Pancreas (tissue), 10 donors: ENCODE measurements at regions not wholly inside any gene's neighbourhood (a gene's known extent, or its start where the extent isn't known, plus 50 kb on each side); places are given as distances from the start of the nearest gene placed in this dataset.
"Not testable (repeated sequence)": the region's sequence is repeated elsewhere in the genome, so short reads cannot be mapped to it uniquely, and the experiment has no call there.

ENCODE experiments used
- ATAC-seq, 4 donors: fragments of 200-7000 bp; cut with Tn5 transposase; one replicate each; pipeline versions ENCODE4 v1.8.0 to v1.9.1; 2020; ENCODE audit warnings: mild to moderate bottlenecking in 4 of 4, moderate library complexity in 4 of 4
- DNase-seq, 6 donors: peaks; one replicate each; pipeline ENCODE4 v3.0.0-alpha.2; 2020
- FAIRE-seq: peaks from 2 replicates; lab custom pipeline; 2012; peaks lifted over from hg19 to GRCh38; lab: Jason Lieb, UNC
- H3K27ac ChIP-seq, 4 donors: fragments of 200-600 bp; sonication (generic); 1 replicate in 3 of 4; 2 replicates in 1 of 4; pipeline versions ENCODE4 v1.5.0 to v1.8.0; 2020
- H3K27me3 ChIP-seq, 4 donors: fragments of 200-600 bp; one replicate each; pipeline ENCODE4 v1.8.0; 2021
- H3K36me3 ChIP-seq, 3 donors: fragments of 200-600 bp; sonication (generic) in 1 of 3; one replicate each; pipeline versions ENCODE4 v1.5.0 to v1.8.0; 2020 to 2021
- H3K4me1 ChIP-seq, 3 donors: fragments of 200-600 bp; one replicate each; pipeline ENCODE4 v1.8.0; 2021
- H3K4me3 ChIP-seq, 4 donors: fragments of 200-600 bp; sonication (generic) in 2 of 4; one replicate each; pipeline versions ENCODE4 v1.5.0 to v1.8.0; 2020 to 2021
- H3K9me3 ChIP-seq, 4 donors: fragments of 200-600 bp; one replicate each; pipeline ENCODE4 v1.8.0; 2021
- CTCF ChIP-seq, 4 donors: fragments of 200-600 bp; sonication (generic) in 3 of 4; IDR thresholded peaks; one replicate each; pipeline versions ENCODE4 v1.5.0 to v1.8.0; 2021; ENCODE audit warnings: antibody characterized with exemption in 4 of 4
- WGBS, 2 donors: extraction: QIAGEN DNeasy Blood & Tissue Kit; methylation state at CpG; one replicate each; pipeline ENCODE4 v1.1.7; 2013; 5-methylcytosine and 5-hydroxymethylcytosine counted together
- intact Hi-C, 3 donors: fragments of 100-400 bp; cut with DNase I; formaldehyde crosslinking; loops; one replicate each; pipeline versions ENCODE4 v1.11.1 to v1.14.2; 2022
- donor health status: healthy with polysubstance abuse.
- donor health status: DM: no; HTN: no; CAD: no; lungs with moderate emphysema.
- donor health status: DM: no; HTN: no; CAD: no.
- donor health status: control.
- donor health status: control.
- donor health status: Bipolar disorder and iron deficiency.
- donor health status: DM: yes; HTN: yes; CAD: no.
- donor health status: DM: no; HTN: no; CAD: no.
- donor health status: DM: no; HTN: no; CAD: no.
- donor health status: DM: yes; HTN: yes; CAD: no.

DNA sequence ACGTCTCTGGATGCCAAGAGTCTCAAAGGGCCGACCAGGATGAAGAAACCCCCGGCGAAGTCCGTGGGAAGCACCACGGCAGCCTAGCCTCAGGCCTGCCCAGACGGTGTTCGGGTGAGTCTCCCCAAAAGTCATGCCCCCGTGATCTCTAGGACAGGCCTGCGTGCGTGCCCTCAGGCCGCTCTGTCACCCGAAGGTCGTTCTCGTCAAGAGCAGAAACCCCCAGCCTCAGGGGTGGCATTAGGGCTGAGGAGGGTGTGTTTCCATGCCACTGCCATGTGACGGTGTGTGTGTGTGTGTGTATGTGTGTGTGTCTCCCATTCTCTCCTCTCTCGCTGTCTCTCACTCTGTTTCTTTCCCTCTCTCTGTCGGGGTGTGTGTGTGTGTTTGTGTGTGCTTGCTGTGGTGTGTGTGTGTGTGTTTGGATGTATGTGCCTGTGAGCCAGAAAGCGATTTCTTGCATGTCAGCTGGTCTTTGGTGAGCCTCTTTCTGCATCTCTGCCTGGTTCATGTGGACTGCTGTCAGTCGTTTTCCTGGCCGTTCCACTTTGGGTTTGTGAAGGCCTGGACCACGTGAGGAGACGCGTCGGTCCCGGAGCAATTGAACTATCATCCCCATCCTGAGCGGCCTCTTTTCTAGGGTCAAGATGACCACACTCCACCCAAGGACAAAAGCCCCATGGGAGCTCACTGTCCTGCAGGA is 772.5 kb upstream of the ALG10B start:
- intact Hi-C loops, result no loop called here
- H3K4me3 ChIP-seq, result no peak overlapping the region
- no peaks in the 10 kb centered on the region for H3K36me3 ChIP-seq
- no peaks in the 10 kb centered on the region for H3K4me1 ChIP-seq
- no peak for TF ChIP-seq CTCF (IDR thresholded peaks at IDR 0.05)
- no peaks in the 10 kb centered on the region for H3K27me3 ChIP-seq
- ATAC-seq, result no peak
- no peak for DNase-seq
- no peak overlapping the region for H3K27ac ChIP-seq
- H3K9me3 ChIP-seq, result no peaks in the 10 kb centered on the region
- 70 to 77% methylated on average over 26 to 27 of the region's 27 CpGs for WGBS, 2 donors
- no peak for FAIRE-seq

GRCh38 chr12:37544669-37545330 is 771.8 kb upstream of the ALG10B start:
- intact Hi-C loops, H3K4me1 ChIP-seq, H3K9me3 ChIP-seq, FAIRE-seq, H3K4me3 ChIP-seq, ATAC-seq, H3K27ac ChIP-seq, DNase-seq, H3K27me3 ChIP-seq, H3K36me3 ChIP-seq: not testable (repeated sequence)
- 75 to 80% methylated on average over 9 of the region's 9 CpGs for WGBS, 2 donors

- Histone ChIP-seq H3K9me3 (no peaks in the 10 kb centered on the region), H3K27me3 (no peaks in the 10 kb centered on the region), H3K4me1 (no peaks in the 10 kb centered on the region), H3K27ac (no peak overlapping the region), H3K4me3 (no peak overlapping the region), H3K36me3 (no peaks in the 10 kb centered on the region)
- TF ChIP-seq CTCF (IDR thresholded peaks at IDR 0.05), result no peak
- no peak for DNase-seq
- 66 to 77% methylated on average over 8 to 9 of the region's 9 CpGs for WGBS, 2 donors
- intact Hi-C loops, result no loop called here
- no peak for ATAC-seq
- no peak for FAIRE-seq
These were observed 770.8 kb upstream of the ALG10B start for GRCh38 chr12:37545759-37546158.

GRCh38 chr12:37546206-37546605 is 770.4 kb upstream of the ALG10B start:
- Histone ChIP-seq H3K9me3 (no peaks in the 10 kb centered on the region), H3K4me1 (no peaks in the 10 kb centered on the region), H3K4me3 (no peak overlapping the region), H3K36me3 (no peaks in the 10 kb centered on the region), H3K27ac (no peak overlapping the region), H3K27me3 (no peaks in the 10 kb centered on the region)
- 77 to 87% methylated on average over 10 of the region's 10 CpGs for WGBS, 2 donors
- ATAC-seq, result no peak
- no peak for TF ChIP-seq CTCF (IDR thresholded peaks at IDR 0.05)
- DNase-seq, result no peak
- FAIRE-seq, result no peak
- intact Hi-C loops, result no loop called here

DNA sequence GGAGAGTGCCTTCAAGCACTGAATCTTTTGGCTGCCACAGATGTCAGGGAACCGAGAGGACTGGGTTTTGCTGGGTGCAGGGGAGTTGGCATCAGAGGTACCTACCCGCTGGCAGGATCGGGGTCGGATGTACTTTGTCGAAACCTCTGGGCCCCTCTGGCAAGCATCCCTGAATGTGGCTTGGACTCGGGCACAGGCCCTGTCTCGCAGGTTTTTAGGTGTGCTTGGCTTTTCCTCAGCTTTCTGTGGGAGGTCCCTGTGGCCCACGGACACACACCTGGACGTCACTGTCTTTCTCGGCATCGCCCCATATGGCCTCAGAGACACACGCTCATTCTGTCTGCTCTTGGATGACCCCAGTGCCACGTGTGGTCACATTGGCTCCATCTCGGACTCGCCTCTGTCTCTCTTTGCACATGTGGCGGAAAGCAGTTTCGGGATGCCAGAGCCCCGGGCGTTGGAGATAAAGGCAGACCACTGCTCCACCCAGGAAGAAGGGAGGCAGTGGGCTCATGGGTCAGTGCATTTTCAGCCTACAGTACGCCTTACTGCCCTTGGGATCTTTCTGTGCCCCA is 769.6 kb upstream of the ALG10B start:
- Histone ChIP-seq H3K4me1 (no peaks in the 10 kb centered on the region), H3K27ac (no peak overlapping the region), H3K36me3 (no peaks in the 10 kb centered on the region), H3K4me3 (no peak overlapping the region), H3K27me3 (no peaks in the 10 kb centered on the region), H3K9me3 (no peaks in the 10 kb centered on the region)
- intact Hi-C loops, result no loop called here
- FAIRE-seq (no peak), DNase-seq (no peak), ATAC-seq (no peak)
- TF ChIP-seq CTCF (IDR thresholded peaks at IDR 0.05), result no peak
- 63 to 75% methylated on average over 20 of the region's 20 CpGs for WGBS, 2 donors
